HG03565 (cell line): ENCODE measurements at regions not wholly inside any gene's neighbourhood (a gene's known extent, or its start where the extent isn't known, plus 50 kb on each side); places are given as distances from the start of the nearest gene placed in this dataset.
"Not testable (repeated sequence)": the region's sequence is repeated elsewhere in the genome, so short reads cannot be mapped to it uniquely, and the experiment has no call there.

ENCODE experiments used
- ATAC-seq: cut with Tn5 transposase; IDR thresholded peaks from one replicate; pipeline ENCODE4 v1.9.1; 2021; ENCODE audit warnings: mild to moderate bottlenecking, moderate library complexity; ENCODE audit not compliant: unreplicated experiment

DNA sequence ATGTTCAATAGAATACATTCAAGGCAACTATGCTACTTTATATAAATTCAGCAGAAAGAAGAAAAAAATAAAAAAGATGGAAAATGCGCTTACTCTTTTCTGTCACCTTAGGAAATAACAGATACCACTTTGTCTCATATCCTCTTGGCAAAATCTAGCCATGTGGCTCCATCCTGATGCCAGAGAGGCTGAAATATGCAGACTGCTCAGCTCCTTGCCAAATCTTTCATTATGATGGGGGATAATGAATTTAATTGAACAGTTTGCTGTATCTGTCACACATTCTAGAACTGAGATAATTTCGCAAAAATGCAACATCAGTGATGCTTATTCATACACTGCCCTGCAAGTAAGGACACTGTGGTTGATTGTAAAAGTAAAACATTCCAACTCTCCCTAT is 1081.5 kb downstream of the PLOD2 start:
- no peak for ATAC-seq

DNA sequence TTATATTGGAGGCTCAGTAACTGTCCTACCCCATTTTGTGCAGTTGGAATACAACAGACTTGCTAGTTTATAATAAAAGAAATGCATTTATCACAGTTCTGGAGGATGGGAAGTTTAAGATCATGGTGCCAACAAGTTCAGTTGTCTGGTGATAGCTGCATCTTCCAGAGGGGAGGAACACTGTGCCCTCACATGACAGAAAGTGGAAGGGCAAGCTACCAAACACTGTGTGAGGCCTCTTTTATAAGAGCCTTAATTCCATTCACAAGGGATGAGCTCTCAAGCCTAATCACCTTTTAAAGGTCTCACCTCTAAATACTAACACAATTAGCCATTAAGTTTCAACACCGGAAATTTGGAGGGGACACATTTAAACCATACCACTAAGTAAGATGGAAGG is 1073.9 kb downstream of the PLOD2 start:
- ATAC-seq, result no peak

DNA sequence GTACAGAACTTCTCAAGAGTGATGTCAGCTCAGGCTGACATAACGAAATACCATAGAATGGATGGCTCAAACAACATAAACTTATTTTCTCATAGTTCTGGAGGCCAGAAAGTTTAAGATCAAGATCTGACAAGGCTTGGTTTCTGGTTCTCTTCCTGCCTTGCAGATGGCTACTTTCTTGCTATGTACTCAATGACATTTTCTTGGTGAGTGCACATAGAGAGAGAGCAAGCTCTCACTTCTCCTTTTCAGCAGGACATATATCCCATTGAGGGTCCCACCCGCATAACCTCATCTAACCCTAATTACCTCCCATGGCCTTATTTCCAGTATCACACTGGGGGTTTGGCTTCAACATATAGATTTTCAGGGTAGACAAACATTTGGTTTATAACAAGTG is 1072.1 kb downstream of the PLOD2 start:
- ATAC-seq, result peak; percentile 93

DNA sequence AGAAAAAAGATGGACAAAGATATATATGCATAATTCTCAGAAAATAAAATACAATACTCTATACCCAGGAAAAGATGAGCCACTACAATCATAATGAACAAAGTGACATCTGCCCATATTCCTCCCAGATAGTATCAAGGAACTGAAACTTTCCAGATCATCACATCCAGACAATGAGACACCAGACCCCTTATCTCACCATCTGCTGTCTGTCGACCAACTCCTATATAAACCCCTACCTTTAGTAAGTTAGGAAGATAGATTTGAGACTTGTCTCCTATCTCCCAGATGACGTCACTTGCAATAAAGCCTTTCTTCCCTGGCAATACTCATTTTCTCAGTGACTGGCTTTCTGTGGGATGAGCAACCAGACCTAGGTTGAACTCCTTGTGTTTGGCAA is 1071.6 kb downstream of the PLOD2 start:
- ATAC-seq, result peak; percentile 17

DNA sequence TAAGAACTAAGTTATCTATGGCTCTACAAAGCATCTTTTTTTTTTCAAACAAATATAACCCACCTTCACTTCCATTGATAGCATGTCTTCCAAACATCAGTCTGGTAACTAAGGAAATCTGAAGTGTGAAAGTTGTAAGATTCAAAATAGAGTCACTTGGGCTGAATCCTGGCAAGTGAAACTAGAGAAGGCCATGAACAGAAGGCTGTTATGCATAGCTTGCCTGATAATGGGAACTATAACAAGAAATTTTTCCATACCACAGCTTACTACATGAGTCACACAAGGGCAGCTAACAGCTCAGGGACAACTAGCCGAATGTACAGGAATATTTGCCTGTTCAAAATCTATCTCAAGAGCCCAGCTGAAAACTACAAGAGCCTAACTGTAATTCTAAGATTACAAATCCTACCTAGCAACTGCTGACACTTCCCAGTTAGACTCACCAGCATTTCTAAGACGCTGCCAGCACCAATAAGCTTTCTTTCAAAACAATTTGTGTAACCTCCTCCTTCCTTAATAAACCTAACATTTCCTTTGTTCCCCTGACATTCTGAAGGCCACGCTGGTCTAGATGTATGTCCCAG is 1066.5 kb downstream of the PLOD2 start:
- peak; percentile 97 for ATAC-seq

DNA sequence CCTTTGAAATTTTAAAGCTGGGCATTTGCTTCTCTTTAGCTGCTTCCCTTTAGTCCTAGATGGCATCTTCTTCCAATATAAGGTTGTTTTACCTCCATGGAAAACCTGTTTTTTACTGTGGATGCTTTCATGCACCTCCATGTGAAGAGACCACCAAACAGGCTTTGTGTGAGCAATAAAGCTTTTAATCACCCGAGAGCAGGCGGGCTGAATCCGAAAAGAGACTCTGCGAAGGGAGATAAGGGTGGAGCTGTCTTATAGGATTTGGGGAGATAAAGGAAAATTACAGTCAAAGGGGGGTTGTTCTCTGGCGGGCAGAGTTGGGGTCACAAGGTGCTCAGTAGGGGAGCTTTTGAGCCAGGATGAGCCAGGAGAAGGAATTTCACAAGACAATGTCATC is 1049.8 kb downstream of the PLOD2 start:
- not testable (repeated sequence) for ATAC-seq

DNA sequence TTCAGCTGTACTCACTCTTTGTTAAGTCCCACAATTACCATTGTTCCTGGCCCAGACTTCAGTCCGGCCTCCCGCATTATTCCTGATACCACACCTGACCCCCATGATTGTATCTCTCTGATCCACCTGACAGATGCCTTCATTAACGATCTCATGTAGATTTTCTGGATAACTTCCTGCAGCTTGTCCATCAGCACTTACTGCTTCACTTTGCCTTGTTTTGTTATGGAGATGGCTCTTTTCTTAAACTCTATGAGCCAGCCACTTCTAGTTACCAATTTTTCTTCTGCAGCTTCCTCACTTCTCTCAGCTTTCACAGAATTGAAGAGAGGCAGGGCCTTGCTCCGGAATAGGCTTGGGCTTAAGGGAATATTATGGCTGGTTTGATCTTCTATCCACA is 1044.2 kb downstream of the PLOD2 start:
- ATAC-seq, result no peak

DNA sequence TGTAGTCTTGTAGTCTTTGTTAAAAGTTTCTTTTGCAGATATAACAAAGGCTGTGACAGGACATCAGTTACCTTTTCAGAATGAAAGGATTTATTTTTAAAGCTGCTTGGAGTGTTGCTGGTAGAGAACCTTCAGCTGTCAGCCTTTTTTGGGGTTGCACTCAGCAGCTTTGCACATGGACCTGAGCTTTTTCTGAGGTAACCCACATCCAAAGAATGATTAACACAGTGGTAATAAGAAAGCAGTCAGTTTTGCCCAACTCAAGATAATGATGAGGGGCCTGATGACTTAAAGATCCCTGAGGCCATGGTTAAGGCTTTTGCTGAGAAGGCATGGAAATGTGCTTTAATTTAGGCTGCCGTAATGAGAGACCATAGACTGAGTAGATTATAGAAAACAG is 1042.7 kb downstream of the PLOD2 start:
- ATAC-seq, result no peak

DNA sequence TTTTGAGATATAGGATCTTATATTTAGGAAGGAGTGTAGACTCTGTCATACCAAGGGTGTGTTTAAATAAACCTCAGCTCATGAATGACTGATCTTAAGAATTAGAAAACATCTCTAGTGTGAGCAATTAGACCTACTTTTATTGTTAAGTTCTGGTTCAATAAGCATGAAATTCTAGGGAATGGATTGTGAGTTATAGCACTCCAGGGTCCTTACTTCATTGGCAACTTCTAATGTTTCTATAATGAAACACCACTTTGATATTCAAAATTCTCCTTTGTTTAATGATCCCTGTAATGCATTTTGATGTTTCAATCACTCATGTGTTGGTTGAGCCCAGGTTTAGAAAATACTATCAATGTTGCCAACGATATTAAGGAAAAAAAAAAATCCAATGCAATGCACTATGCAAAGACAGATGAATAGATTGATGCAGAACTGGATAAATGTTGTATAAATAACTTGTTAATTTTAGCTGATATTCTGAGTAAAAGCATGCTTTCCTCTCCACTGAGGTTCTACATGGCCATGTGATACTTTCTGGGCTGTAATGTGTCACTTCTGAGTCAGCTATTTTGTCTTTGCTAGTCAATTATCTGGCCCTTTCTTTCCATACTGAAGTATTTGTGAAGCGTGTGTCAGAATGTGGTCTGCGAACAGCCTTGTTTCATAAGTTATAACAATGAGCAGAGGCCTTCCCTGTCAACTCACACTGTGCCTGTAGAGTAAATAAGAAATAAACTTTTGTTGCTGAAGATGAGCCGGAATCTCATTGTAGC is 1035.9 kb downstream of the PLOD2 start:
- no peak for ATAC-seq

DNA sequence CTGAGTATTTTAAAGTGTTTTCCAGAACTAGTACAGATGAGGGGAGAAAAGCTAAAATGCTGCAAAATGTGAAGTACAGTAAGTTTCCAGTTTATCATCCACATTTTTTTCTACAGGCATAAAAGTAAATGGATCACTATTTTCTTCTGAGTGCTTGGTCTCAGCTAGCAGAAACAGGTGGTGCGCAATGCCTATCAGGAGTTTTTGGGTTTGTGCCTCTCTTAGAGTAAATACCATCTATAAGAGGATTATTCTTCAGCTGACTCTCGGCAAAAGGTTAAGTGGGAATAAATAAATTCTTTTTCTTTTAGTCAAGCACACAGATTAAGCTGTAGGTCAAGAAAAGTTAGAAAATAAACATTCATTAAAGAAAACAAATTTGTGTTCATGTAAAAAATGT is 1027.7 kb downstream of the PLOD2 start:
- ATAC-seq, result no peak

DNA sequence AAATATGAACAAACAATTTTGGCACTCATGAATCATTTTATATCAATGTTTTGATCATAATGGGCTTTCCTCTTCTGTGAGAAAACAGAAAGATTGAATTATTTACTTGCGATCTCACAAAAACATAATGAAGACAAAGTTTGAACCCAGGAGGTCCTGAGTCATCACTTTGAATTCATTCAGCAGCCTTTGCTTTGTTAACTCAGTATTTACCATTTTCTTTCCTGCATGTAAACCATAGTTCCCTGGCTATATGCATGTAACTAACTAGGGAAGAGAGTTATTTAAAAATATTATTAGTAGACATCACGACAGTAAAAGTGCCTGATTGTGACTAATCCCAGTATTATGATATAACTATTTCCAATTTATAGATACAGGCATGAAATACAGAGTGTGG is 1026.2 kb downstream of the PLOD2 start:
- ATAC-seq, result no peak

DNA sequence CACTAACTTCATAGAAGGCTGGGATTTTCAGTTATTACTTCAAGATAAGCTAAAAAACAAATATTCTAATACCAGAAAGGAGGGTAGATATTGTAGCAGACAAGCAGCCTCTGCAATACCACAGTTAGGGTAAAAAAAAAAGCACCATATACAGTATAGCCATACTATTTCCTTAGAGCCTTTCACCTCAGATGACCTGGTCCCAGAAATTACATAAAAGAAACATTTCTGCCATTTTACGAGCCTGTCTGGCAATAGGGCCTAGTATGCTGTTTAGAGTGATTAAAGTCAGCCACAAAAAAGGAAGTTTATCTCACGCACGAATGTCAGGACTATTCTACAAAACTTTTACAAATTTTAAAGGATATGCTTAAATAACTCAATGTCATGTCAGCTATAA is 1016.6 kb downstream of the PLOD2 start:
- no peak for ATAC-seq

DNA sequence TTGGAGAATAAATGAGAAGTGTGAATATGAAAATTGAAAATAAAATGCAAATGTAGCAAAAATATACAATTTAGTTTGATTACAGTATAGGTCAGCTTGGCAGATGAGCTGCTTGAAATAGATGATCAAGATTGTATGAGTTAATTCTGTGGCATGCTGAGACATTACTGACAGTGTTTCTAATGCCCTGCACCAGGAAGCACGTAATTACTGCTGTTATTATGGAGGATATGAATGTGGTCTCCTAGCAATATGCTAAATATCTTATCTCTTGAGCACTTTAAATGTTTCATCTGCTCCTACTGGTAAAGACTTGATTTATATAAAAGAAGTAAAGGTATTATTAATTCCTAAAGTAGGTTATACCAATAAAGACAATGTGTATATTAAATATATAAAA is 1015.5 kb downstream of the PLOD2 start:
- no peak for ATAC-seq

DNA sequence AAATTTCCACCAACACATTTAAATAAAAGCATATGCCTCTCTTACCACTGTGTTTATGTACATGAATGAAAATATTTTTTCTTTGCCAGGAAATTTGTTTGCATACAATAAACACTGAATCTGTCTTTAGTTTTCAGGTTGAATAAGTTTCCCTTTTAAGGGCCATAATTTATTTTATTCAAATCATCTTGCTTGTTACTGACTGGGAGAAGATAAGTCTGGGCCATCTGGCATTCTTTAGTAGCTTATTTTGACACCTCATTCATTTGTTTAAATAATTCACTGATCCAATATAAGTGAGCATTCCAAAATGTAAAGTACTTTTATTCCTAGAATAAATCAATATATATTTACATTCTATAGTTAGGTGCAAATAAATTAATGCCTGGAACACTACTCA is 1001.3 kb downstream of the PLOD2 start:
- no peak for ATAC-seq

DNA sequence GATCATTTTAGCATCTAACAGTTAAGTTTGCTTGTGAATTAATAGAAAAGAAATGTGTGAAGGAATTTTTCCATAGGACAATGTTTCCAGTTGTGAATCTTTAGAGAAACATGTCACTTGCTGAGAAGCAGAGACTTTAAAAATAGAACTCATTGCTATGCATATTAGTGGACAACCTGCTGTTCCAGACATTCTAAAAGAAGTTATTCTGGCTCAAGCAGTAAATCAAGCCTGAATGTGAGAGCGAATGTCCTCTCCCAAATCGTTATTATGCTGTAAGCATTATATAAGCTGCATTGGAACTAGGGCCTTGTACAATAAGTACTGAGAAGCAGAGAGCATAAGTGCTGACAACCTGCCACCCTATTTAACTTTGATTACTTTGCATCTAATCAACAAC is 990.9 kb downstream of the PLOD2 start:
- ATAC-seq, result no peak

DNA sequence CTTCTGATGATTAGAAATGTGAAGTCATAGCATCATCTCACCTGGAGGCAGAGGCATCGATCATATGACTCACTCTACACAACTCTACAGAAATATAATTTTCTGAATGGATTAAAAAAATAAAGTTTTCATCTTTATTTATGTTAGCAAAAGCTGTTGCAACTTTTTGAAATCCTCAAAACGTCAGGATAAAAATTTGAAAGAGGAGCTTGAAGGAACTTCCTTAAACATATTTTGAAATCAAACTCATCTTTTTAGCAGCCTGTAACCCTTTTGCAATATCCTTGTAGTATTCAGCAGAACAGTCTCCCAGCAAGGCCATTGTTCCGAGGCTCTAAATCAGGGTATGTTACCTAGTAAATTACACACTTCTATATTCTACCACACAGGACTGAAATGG is 985.4 kb downstream of the PLOD2 start:
- ATAC-seq, result no peak

DNA sequence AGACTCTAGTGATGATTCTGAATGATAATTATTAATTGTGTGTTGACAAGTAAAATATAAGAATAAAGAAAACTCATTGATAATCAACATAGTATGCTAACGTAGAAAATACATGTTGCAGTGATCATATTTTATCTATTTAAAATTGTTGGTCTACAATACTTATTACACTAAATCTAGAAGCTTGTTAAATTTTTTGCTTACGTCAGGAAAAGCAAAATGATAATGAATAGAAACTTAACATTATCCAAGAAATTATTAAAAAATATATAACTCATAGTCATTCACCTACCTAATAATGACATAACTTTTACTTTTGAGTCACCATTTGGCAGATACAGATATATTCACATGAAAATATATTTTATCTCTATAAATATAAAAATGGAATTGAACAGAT is 984.1 kb downstream of the PLOD2 start:
- no peak for ATAC-seq

DNA sequence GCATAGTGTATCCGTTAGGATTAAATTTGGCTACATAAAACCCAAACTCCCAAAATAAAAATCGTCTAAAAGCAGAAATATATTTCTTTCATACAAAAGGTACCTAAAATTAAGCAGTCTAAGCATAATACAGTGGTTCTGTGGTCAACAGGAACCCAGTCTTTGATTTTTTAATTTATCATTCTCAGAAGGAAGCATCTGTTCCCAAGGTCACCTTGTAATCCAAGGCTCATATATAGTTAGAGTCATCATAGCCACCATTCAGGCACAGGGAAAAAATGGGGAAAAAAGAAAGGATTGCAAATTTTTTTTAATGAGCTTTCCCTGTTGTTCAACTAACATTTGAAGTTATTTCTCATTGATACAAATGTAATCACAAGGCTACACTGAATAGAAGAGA is 983.2 kb downstream of the PLOD2 start:
- ATAC-seq, result no peak

DNA sequence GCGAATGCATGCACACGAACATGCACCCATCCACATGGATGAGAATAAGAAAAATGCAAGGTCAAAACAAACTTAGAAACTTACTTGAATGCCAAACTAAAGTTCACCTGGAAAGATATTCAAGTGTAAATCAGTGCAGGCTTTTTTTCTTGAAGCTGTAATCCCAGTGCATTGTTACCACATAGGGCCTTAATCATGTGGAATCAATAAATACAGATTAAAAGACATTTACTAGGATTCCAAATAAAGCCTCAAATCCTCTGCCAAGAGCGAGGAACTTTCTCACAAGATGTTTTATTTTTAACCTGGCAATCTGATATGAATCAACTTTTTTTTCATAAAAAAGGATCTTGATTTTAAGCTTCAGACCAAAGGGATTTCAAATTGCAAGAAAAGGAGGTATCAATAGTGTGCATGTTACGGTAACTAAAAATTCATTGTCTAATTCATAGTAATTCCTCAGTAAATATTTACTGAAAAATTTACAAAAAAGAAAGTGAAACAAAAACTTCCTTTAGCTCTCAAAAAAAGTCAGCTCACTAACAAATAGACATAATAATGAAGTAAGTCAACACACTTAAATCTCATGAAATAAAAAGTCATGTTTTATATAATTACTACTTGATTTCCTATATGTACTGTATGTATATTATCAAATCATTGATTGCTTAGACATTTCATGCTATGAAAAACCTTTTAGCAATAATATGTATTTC is 978.6 kb downstream of the PLOD2 start:
- no peak for ATAC-seq

DNA sequence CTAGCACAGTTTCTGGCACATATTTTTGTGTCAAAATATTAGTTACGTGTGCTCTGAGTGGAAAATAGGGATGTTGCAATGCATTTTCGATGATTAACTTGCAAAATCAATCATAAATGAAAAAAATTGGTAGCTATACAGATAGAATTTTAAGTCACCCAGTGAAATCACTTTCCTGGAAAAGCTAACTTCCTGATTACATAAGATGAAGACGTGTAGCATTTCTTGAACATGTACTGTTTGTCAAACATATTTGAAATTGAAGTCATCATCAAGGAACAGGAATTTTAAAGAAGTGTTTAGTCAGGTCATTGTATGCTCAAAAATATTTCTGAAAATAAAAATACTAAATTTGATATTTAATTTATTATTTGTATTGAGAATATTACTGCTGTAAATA is 977.7 kb downstream of the PLOD2 start:
- ATAC-seq, result no peak

DNA sequence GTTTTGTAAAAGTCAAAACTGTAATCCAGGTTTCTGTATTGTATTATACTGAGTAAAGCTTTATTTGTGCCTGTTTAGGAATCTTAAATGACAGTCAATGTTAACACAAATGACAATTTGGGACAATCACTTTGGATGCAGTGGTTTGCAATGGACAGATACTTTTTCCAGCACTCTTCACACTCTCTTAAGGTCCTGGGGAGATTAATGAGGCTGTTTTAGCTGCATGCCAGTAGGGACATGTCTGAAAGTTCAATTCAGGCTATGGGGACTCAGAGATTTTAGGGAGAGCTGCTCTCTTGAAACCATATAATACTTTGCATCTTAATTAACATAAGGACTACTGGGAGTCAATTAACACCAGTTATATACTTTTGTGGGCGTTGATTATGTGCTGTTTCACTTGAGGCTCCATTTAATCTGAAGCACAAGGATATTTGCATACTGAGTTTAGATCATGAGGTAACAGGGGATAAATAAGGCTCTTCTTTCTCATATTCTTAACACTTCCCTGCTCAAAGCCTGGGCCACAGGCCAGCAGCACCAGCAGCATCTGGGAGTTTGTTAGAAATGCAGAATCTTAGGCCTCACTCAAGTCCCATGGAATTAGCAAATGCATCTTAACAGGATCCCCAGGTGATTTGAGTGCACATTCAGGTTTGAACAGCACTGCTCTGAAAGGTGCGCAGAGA is 972.8 kb downstream of the PLOD2 start:
- no peak for ATAC-seq

DNA sequence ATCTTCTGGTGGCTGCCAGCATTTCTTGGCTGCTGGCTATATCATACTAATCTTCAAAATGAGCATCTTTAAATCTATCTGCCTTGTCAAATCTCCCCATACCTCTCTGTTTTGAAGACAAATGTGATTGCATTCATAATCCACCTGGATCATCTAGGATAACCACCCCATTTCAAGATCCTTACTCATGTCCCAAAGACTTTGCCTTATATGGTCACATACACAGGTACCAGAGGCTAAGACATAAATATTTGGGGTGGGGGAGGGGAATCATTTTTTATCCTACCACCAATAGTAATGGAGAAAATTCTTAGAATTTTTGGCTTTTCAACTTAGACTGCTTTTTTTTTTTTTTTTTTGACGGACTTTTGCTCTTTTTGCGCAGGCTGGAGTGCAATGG is 970.8 kb downstream of the PLOD2 start:
- no peak for ATAC-seq
